Endometrium (tissue), 2 donors: ENCODE measurements at regions not wholly inside any gene's neighbourhood (a gene's known extent, or its start where the extent isn't known, plus 50 kb on each side); places are given as distances from the start of the nearest gene placed in this dataset.

Experiments
- FAIRE-seq: peaks from 2 replicates; lab custom pipeline; 2012; peaks lifted over from hg19 to GRCh38; lab: Jason Lieb, UNC
- donor health status: control.
- donor health status: control.

DNA sequence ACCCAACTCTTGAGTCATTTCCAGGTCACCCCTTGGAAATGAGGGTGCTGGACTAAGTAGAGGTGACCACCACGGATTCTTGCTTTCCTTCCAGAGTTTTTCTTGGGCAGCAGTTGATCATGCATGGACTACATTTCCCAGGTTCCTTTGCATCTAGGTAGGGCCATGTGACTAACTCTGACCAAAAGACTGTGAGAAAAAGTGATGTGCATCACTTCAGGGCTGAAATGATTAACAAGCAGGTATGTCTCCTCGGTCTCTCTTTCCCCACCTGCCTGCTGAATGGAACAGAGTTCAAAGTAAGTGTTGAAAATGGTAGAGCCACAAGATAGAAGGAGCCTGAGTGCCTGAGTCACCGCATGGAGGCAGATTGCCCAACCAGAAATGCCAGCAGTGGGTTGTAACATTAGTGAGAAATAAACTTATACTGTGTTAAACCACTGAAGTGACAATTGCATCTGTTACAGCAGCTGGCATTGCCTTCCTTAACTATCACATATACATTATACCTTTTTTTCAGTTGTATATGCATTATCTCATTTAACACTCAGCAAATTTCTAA is 113.5 kb downstream of the MN1 start:
- no peak for FAIRE-seq

GRCh38 chr22:27689664-27690063 is 111.9 kb downstream of the MN1 start:
- no peak for FAIRE-seq

DNA sequence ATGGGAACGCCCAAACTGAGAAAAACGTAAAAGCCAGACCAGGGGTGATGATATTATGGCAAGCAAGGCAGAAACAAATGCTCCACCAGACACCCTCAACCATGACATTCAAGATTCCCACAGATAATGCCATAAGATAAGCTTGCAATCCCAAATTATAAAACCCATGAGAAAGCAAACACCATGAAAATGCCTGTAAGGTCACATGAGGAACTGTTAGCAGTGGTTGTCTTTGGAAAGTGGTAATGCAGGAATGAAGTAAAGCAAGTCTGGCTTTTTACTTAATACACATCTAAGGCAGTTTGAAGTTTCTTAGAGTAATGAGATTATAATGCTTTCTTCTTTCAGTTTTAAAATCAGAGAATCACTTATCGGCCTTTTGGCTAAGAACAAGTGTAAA is 111.0 kb downstream of the MN1 start:
- no peak for FAIRE-seq

GRCh38 chr22:27692243-27692642 is 109.3 kb downstream of the MN1 start:
- no peak for FAIRE-seq

GRCh38 chr22:27695925-27696324 is 105.6 kb downstream of the MN1 start:
- no peak for FAIRE-seq

DNA sequence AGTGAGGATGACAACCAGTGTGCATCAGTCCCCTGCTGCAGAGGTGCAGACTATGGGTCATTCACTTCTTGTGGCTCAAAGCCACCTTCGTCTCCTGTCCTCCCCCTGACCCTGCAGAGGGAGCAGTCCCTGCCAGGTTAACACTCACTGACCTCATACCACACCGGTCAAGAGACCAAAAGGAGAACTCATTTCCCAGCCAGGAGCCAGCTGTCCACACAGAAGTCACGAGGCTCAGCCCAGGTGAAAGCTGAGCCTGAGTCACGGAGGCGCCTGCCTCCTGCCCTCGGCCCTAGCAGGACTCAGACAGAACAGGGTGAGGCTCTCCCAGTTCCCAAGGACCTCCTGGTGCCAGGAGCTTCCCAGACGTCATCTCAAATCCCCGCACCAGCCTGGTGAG is 103.7 kb downstream of the MN1 start:
- FAIRE-seq: no peak
